Transverse colon (tissue), 3 donors: ENCODE measurements at regions not wholly inside any gene's neighbourhood (a gene's known extent, or its start where the extent isn't known, plus 50 kb on each side); places are given as distances from the start of the nearest gene placed in this dataset.
"Not testable (repeated sequence)": the region's sequence is repeated elsewhere in the genome, so short reads cannot be mapped to it uniquely, and the experiment has no call there.

ENCODE experiments used
- CTCF ChIP-seq, 5 experiments: fragments of 200-600 bp in 3 of 5; fragments of 450-650 bp in 2 of 5; sonication (generic) in 3 of 5; IDR thresholded peaks; 1 replicate in 2 of 5; 2 replicates in 3 of 5; pipeline ENCODE4 v1.5.1; 2016 to 2017; ENCODE audit warnings: antibody characterized with exemption in 5 of 5, inconsistent platforms in 3 of 5, mild to moderate bottlenecking in 2 of 5, moderate library complexity in 1 of 5
- EP300 ChIP-seq: sonication (generic); formaldehyde crosslinking; IDR thresholded peaks from one replicate; pipeline ENCODE4 v1.6.1; 2017; ENCODE audit warnings: antibody characterized with exemption, low read depth
- POLR2A ChIP-seq: fragments of 450-650 bp; IDR thresholded peaks from one replicate; pipeline ENCODE4 v1.6.1; 2016; ENCODE audit warnings: antibody characterized with exemption, mild to moderate bottlenecking, moderate library complexity

- TF ChIP-seq CTCF (IDR thresholded peaks at IDR 0.05); EP300; POLR2A: not testable (repeated sequence)
These were observed 92.3 kb upstream of the TPTE start for GRCh38 chr21:10428981-10429534.
